ENCODE measurements at regions not wholly inside any gene's neighbourhood (a gene's known extent, or its start where the extent isn't known, plus 50 kb on each side); places are given as distances from the start of the nearest gene placed in this dataset.

DNA sequence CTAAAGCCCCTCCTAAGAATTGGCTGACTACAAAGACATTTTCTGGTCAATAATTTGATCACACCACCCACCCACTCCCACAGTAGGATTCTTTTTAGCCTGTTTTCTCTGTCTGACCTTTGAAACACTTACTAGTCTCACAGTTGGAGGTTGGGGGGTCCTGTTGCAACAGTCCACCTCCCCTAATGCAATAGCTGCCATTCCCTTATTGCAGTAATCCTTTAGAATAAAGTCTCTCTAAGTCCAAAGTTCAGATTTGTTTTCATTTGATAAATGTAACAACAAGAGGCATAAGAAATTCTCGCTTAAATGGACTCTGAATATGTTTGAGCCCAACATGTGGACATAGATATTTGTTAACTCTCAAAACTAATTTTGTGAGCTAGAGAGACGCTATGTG, 1326.8 kb upstream of the TMEFF2 start:
- DNase-seq (ENCODE audit: low spot score) = no peak
- TF ChIP-seq, protein P1, sequence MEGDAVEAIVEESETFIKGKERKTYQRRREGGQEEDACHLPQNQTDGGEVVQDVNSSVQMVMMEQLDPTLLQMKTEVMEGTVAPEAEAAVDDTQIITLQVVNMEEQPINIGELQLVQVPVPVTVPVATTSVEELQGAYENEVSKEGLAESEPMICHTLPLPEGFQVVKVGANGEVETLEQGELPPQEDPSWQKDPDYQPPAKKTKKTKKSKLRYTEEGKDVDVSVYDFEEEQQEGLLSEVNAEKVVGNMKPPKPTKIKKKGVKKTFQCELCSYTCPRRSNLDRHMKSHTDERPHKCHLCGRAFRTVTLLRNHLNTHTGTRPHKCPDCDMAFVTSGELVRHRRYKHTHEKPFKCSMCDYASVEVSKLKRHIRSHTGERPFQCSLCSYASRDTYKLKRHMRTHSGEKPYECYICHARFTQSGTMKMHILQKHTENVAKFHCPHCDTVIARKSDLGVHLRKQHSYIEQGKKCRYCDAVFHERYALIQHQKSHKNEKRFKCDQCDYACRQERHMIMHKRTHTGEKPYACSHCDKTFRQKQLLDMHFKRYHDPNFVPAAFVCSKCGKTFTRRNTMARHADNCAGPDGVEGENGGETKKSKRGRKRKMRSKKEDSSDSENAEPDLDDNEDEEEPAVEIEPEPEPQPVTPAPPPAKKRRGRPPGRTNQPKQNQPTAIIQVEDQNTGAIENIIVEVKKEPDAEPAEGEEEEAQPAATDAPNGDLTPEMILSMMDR (IDR thresholded peaks at IDR 0.05; ENCODE audit: extremely low read depth, missing control alignments) = no peak

DNA sequence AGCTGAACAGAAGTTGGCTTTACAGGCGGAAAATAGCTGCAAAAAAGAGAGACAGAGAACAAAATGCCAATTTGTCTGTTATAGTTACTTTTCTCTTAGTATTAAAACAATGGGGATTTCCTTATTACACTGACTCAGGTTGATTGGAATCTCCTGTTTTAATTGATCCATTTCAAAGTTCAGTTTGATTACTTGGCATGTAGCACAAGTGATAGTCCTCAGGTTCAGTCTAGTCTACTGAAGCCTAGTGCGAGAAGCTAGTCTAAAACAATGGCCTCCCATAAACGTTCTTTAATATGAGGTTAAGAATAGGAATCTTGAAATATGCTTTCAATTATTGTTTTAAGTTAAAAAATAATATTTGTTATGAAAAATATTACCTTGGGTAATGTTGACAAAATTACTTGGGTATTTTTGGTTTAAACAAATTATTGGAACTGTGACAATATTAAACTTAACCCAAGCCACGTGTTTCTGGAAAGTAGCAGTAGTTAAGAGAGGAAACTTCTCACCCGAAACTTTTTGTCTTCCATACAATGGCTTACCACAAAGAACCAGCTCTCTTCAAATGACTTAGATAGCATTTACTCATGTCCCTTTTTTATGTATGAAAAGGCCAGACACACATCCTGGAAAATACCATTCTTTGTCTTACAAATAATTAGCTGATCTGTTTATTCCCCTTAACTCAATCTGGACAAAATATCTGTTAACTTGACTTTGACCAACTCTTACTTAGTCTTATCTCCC, 1326.2 kb upstream of the TMEFF2 start:
- DNase-seq (ENCODE audit: low spot score) = no peak
- TF ChIP-seq, protein P1 (IDR thresholded peaks at IDR 0.05; ENCODE audit: extremely low read depth, missing control alignments) = no peak

DNA sequence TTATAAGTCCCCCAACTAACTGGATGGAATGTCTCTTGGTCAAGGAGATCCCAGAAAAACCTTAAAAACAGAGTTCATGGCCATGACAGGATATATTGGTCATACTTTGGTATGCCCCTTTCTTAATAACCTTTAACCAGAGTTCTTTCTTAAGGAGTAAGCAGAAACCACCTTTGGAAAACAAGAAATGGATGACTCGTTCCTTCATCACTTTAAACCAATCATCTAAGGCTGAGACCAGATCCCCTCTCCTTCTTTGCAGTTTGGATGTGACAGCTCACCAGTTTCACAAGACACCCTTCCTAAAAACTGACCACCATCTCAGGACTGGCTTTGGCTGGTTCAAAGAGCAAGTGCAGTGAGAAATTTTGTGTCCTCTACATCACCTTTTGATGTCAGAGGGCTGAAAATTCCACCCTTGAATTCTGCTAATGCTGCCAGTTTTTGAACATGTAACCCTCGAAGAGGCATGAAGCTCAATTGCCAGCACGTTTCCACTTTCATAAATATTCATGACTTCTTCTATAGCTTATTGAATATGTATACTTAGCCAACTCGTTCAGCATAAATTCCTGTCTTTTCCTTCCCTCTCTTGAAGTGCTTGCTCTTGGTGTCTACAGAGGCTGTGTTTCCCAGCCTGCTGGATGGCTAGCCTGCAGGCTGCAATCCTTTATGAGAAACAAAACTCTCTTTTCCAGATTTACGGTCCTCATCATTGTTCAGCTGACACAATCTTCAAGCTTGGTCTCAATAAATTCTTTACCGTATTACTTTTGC, 1323.5 kb upstream of the TMEFF2 start:
- TF ChIP-seq, protein P1 (IDR thresholded peaks at IDR 0.05; ENCODE audit: extremely low read depth, missing control alignments) = no peak
- no peak for DNase-seq (ENCODE audit: low spot score)

DNA sequence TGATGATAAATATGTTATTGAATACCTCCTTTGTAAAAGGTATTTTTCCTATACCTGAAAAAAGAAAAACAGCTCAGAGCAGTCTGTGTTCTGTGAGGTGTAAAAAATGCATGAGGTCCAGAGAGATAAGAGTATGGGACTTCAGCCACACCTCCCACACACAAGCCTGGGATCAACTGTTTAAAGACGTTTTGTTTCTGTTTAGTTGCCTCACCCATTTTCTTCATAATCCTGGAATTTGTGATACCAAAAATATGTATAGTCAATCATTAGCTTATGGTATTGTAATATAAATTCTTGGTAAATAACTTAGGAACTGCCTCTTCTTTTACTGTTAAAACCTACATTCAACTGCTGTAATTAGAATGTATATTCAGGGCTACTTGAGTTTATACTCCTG, 1322.9 kb upstream of the TMEFF2 start:
- DNase-seq (ENCODE audit: low spot score) = no peak

DNA sequence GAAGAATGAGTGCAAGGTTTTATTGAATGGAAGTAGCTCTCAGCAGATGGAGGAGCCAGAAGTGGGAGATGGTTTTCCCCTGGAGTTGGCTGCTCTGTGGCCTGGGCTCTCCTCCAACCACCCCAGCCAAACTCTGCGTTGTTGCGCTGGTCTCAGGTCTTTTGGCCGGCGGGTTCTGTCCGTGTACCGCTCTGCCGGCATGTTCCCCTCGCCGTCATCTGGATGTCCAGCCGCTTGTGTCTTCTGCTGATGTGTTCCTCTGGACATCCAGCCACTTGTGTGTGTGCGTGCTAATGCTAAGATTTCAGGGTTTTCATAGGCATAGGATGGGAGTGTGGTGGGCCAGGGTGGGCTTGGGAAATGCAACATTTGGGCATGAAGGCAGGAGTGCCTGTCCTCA, 1311.3 kb upstream of the TMEFF2 start:
- TF ChIP-seq, protein P1 (IDR thresholded peaks at IDR 0.05; ENCODE audit: extremely low read depth, missing control alignments) = no peak
- DNase-seq (ENCODE audit: low spot score) = no peak

More for the DNA sequence above, 1322.9 kb upstream of the TMEFF2 start:
- TF ChIP-seq, protein P1 (IDR thresholded peaks at IDR 0.05; ENCODE audit: extremely low read depth, missing control alignments) = no peak

DNA sequence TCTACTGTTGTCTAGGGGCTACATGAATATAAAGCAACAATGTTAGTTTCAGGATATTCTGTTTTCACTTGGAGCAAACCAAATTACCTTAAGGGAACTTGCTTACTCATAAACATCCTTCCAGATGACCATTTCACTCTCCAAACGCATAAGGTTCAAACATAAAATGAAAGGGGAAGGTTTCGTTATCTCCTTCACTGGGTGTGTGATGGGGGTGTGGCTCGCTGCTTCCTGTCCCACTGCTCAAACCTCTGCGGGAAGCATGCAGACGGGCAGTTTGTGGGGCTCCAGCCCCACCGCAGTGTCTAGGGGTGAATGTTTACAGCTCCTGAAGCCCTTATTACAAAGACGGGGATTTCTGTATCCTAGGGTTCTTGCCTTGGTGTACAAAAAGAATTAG, 1310.9 kb upstream of the TMEFF2 start:
- TF ChIP-seq, protein P1 (IDR thresholded peaks at IDR 0.05; ENCODE audit: extremely low read depth, missing control alignments) = no peak

DNA sequence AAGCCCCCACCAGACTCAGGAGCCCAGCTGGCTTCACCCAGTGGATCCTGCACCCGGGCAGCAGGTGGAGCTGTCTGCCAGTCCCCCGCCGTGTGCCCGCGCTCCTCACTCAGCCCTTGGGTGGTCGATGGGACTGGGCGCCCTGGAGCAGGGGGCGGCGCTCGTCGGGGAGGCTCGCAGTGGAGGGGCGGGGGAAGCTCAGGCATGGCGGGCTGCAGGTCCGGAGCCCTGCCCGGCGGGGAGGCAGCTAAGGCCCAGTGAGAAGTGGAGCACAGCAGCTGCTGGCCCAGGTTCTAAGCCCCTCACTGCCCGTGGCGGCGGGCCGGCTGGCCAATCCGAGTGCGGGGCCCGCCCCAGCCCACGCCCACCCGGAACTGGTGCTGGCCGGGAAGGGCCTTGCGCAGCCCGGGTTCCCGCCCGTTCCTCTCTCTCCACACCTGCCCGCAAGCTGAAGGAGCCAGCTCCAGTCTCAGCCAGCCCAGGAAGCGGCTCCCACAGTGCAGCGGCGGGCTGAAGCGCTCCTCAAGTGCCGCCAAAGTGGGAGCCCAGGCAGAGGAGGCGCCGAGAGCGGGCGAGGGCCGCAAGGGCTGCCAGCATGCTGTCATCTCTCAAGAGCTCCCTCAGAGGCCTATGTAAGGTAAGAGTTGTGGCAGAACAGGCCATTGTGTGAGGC, 1307.8 kb upstream of the TMEFF2 start:
- TF ChIP-seq, protein P1 (IDR thresholded peaks at IDR 0.05; ENCODE audit: extremely low read depth, missing control alignments) = peak; percentile 7
- DNase-seq (ENCODE audit: low spot score) = peak; percentile 41

More for the DNA sequence above, 1310.9 kb upstream of the TMEFF2 start:
- DNase-seq (ENCODE audit: low spot score) = peak; percentile 17

All from GM20000 (cell line).